DMS153 (cell line): ENCODE measurements at regions not wholly inside any gene's neighbourhood (a gene's known extent, or its start where the extent isn't known, plus 50 kb on each side); places are given as distances from the start of the nearest gene placed in this dataset.
"Not testable (repeated sequence)": the region's sequence is repeated elsewhere in the genome, so short reads cannot be mapped to it uniquely, and the experiment has no call there.

Experiments
- DNase-seq: peaks from one replicate; lab custom pipeline; 2025; lab: John Stamatoyannopoulos, UW

GRCh38 chr11:90294091-90294490 lies 71.2 kb upstream of the CHORDC1 start:
- no peak for DNase-seq

- peak; percentile 13 for DNase-seq
These were observed 65.5 kb upstream of the CHORDC1 start for GRCh38 chr11:90288212-90288821.

- DNase-seq = no peak
These were observed 63.8 kb upstream of the CHORDC1 start for GRCh38 chr11:90286640-90287039.

- no peak for DNase-seq
These were observed 61.3 kb upstream of the CHORDC1 start for GRCh38 chr11:90284171-90284570.

GRCh38 chr11:90282551-90283071 lies 59.8 kb upstream of the CHORDC1 start:
- DNase-seq = not testable (repeated sequence)

- DNase-seq = no peak
These were observed 51.5 kb upstream of the CHORDC1 start for GRCh38 chr11:90274362-90274761.
